NCI-H748 (cell line): ENCODE measurements at regions not wholly inside any gene's neighbourhood (a gene's known extent, or its start where the extent isn't known, plus 50 kb on each side); places are given as distances from the start of the nearest gene placed in this dataset.

ENCODE experiments used
- DNase-seq: peaks from one replicate; lab custom pipeline; 2025; ENCODE audit not compliant: unreplicated experiment; lab: John Stamatoyannopoulos, UW

GRCh38 chr18:40413160-40413559, 1541.9 kb upstream of the PIK3C3 start:
- peak; percentile 86 for DNase-seq

DNA sequence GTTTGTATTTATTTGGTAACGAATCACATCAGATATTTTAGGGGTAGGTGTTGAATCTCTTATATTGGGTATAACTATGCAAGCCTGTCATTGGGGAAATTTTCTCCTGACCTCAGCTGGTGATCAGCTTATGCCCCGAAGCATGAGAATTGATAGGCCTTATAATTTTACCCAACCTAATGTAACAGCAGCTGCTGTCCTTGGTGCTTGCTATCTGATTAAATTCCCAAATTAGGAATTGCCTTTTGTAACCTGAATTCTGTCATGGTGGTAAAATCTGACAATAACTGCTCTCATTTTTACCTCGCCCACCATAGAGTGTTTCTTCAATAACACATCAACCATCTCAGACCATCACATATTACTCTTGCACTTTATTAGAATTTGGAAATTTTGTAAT, 1542.6 kb upstream of the PIK3C3 start:
- no peak for DNase-seq

- DNase-seq, result no peak
These were observed 1547.1 kb upstream of the PIK3C3 start for GRCh38 chr18:40407909-40408308.

DNA sequence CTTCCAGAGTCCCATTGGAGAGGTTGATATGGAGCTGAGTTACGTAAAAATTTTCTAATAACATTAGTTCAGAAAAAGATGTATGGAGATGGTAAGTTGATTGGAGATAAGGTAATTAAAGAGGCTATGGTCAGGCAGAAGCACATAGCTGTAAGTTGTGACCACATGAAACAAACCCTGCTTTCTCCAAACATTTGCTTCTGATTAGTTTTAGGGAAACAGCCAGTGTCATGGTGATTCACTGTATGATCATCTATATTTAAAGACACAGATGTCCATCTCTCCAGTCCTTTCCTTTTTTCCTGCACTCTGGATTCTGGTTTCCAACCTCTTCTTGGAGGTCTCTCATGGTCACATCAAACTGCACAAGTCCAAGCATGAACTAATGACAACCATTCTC, 1550.8 kb upstream of the PIK3C3 start:
- no peak for DNase-seq

- DNase-seq, result no peak
These were observed 1553.0 kb upstream of the PIK3C3 start for GRCh38 chr18:40402052-40402451.

DNA sequence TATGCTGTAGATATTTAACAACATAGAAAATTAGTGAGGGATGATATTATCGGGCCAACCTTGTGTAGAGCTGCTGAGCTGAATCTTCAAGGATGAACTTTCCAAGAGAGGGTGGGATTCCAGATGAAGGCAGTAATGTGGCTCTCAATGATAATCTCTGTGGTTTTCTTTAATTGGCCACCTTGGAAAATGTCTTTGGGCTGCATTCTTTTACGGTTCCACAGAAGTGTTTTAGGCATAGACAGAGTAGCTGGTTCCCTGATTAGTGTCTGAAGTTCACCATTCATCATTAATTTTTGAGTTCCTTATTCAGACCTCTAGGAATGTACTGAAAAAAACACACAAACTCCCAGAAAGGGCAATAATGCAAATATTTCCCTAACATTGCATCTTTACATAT, 1566.9 kb upstream of the PIK3C3 start:
- DNase-seq, result no peak

DNA sequence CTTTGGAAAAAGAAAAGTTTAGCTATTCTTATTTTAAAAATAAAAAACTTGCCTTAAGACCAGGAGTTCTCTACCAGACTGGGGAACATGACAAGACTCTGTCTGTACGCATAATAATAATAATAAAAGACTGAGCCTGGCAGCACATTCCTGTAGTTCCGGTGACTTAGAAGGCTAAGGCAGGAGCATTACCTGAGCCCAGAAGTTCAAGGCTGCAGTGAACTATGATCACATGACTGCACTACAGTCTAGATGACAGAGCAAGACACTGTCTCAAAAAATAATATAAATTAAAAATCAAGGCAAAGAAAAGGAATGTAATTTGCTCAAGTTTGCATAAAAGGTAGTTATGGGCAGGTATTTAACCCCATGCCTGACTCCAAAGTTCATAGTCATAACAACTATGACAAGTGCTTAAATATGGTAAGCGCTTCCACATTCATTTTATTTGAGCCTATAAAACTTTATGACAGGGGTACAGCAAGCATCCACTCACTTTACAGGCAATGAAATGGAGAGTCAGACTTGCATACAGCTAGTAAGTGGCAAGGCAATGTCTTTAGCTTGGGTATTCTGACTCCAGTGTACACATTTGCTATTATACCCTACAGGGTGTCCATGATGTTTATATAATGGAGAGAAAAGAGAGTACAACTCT, 1567.8 kb upstream of the PIK3C3 start:
- DNase-seq, result no peak

DNA sequence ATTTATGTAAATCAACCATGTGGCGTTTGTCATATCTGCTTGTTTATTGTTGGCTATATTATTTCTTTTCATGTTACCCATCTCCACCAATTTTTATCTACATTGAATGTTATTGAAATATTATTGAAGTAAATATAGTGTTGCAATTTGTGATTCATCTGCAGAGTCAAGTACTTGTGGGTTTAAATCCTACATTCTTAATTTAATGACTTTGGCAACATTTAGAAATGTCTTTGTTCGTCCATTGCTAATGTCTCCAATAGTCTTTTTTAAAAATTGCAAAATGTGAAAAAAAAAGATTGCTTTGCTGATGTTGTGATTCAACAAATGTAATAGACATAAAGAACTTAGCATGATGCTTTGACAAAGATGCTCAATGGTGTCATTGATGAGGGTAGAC, 1572.8 kb upstream of the PIK3C3 start:
- DNase-seq, result no peak

DNA sequence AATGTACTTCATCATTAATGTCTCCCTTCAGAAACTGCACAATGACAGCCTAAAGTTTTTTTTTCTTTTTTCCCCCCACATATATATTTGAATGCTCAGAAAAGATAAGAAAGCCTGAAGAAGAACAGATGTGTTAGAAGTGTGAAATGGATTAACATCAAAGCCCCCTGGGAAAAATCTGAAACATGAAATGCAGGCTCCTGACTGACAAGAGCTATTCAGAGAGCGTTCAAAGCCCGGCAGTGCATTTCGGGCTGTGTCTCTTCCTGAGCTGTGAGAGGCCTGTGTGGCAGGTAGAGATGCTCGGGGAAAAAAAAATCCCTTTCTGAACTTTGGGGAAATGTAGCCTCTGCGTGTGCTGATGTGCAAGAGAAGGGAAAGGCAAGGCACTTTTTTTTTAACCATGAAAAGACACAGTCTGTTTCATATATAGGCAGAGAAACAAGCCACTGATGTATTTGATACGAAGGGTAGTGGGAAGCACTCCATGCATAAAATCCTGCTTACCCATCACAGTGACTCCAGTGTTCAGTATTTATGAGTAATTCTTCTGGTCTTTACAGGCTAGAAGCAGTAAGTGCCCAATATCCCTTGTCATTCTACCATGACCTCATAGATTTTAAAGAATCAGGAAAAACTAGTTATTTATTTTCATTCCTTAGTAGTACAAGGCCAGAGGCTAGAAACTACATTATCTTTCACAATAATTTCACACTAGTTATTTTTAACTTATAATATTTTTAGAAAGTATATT, 1574.2 kb upstream of the PIK3C3 start:
- DNase-seq, result no peak

DNA sequence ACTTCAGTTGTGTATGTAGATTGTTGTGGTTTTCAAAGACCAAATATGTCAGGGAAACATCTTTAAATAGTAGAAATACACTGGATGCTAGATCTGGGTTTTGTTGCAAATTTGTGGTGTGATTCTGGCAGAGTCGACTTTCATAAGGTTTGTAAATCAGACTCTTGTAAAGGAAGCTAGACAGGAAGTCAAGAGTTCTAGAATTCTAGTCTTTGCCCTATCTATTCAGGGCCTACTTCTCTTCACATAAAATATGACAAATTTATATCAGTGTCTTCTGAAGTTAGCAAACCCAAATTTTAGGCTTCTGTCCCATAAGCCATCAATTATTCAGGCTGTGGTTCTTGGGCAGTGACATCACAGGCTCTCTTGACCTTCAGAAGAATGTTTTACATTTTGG, 1579.2 kb upstream of the PIK3C3 start:
- DNase-seq, result no peak

DNA sequence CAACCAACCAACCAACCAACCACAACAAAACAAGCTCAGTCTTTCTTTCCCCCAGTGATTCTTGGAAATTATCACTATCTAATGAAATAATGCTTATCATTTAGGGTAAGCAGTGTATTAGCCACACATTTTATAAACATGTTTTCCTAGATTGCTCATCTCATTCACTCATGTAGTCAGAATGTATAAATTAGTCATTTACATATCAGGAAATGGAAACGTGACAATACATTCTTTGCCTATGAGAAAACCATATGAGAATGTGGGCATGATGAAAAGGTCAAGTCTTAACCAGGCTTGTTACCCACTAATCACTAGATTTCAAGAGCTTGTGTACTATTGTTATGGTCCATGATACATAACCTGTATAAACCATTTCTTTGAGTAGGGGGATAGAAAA, 1583.4 kb upstream of the PIK3C3 start:
- no peak for DNase-seq

DNA sequence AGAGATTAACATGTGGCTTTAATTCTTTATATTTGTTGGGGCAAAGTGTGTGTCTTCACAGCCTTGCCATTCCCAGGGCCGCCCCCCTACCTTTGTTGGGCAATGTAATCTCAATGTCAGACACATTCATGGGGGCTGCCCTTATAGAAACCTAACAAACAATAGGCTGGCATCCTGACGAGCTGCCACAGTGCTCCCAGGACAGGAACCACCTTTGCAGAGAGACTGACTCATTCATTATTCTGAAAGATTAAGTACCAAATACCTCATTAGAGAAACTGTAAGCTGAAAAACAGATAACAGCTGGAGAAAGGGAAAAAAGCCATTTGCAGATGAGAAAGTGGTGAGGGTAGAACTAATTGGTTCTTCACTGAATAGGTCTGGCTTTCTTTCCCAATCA, 1587.5 kb upstream of the PIK3C3 start:
- DNase-seq, result no peak

DNA sequence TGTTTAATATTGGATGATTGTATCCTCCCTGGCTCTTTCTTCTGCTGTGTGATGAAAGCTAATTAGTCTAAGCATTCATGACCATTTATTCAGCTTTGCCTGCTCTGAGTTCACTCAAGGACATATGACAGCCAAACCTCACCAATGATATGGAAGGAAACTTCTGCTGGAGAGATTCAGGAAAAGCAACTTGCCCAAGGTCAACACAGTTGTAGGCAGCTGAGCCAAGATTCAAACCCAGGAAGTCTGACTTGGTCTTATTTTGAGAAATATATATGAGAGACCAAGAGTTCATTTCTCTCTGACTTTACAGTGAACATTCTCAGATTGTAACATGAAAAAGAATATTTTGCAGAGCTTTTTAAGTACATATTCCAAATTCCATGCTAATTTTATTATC, 1588.5 kb upstream of the PIK3C3 start:
- no peak for DNase-seq

- DNase-seq, result no peak
These were observed 1589.5 kb upstream of the PIK3C3 start for GRCh38 chr18:40365526-40365925.

- DNase-seq, result no peak
These were observed 1594.5 kb upstream of the PIK3C3 start for GRCh38 chr18:40360558-40360957.

- DNase-seq, result no peak
These were observed 1597.5 kb upstream of the PIK3C3 start for GRCh38 chr18:40357536-40357935.

DNA sequence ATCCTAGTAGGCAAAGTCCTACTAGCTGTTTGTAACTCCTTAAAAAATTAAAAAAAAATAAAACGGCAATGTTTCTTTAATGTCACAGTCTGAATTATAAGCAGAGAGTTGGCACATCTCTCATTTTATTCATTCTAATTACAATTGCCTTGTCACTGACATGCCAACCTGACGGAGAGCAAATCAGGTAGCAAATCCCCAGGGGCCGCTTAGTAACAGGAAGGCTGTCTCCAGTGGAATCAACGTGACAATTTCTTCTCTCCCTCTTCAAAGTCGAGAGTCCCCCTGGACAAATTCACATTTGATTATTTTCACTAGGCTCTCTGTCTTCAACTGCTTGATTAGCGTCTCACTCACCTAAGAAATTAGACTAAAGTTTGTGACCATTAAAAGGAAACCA, 1598.9 kb upstream of the PIK3C3 start:
- no peak for DNase-seq

DNA sequence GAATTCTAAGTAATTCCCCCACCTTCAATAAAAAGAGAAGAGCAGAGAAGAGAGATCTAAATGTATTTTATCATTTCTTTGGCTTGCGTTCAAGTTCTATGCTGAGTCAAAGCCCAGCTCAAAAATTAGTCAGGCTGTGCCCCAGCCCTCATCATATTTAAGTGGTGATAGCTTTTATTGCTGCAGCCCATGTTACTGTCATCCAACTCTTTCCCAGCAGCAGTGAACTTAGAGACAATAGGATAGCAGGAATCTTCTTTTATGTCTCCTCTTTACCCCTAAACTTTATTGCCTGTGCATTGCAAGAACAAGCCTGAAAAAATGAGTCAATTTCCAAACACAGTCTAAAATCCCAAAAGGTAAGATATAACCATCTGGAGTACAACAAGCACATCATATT, 1599.3 kb upstream of the PIK3C3 start:
- no peak for DNase-seq

DNA sequence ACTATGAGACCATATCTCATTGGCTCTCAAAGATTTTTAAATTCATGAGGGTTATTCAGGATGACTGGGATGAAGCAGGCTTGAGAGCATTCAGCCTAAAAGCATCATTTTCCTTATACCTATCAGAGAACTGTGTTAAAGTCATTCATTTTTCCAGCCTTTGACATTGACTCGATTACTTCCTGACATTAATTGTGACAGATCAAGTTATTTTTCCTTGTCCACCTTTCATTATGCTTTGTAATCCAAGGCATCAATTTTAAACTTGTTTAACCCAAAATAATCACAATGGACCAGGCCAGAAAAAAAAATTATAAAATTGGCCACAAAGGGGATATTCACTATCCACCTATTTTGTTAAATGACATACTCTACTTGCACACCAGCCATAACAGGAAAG, 1606.8 kb upstream of the PIK3C3 start:
- no peak for DNase-seq

DNA sequence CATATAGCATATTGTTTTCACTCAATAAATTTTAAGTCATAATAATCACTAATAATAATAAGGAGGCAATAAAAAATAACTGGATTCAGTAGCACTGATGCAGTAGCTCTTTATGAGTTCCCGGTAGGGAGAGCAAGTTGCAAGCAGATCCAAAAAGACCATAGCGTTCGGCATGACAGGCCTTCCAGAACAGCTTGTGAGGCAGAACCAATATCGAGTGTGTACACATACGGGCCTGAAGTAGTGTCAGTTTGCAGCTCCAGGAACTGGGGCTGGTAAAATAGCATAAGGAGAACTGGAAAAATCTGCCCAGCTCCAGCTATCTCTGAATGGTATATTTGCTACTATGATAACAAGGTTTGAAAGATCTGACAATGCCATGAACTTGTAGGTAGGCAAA, 1607.8 kb upstream of the PIK3C3 start:
- no peak for DNase-seq

DNA sequence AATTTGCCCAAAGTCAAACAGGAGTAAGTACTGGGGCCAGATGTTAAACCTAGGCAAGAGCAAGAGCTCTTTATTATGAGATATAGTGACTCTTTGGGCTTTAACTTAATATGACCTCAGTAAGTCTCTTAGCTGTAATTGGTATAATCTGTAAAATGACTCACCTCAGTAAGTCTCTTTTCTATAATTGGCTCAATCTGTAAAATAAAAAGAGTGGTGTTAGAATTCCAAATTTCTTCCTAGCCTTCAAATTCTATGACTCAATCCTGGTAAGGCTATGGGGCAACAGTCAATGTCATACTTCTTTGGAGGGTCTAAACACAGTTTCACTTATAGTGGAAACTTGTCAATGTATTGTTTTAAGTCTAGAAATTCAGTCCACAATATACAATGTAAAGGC, 1608.9 kb upstream of the PIK3C3 start:
- DNase-seq, result no peak

DNA sequence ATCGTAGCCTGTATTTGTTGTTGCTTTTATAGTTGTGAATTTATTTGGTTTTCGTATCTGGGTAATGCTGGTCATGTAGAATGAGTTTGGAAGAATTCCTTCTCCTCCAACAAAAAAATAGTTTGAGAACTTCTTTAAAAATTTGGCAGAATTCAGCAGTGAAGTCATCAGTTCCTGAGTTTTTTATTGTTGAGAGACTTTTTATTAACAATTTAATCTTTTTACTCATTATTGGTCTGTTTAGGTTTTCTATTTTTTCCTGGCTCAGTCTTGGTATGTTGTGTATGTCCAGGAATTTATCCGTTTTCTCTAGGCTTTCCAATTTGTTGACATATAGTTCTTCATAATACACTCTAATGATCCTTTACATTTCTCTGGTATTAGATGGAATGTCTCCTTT, 1613.3 kb upstream of the PIK3C3 start:
- no peak for DNase-seq

GRCh38 chr18:40338284-40338683, 1616.8 kb upstream of the PIK3C3 start:
- no peak for DNase-seq
